Amniotic epithelial cell (primary cell): ENCODE measurements at regions not wholly inside any gene's neighbourhood (a gene's known extent, or its start where the extent isn't known, plus 50 kb on each side); places are given as distances from the start of the nearest gene placed in this dataset.
A peak's percentile ranks its signal among the peaks of the same experiment; 100 is the strongest.
"Not testable (repeated sequence)": the region's sequence is repeated elsewhere in the genome, so short reads cannot be mapped to it uniquely, and the experiment has no call there.

Source experiments
- DNase-seq: peaks from one replicate; pipeline ENCODE4 v3.0.0-alpha.2; 2010; ENCODE audit warnings: low read depth

DNA sequence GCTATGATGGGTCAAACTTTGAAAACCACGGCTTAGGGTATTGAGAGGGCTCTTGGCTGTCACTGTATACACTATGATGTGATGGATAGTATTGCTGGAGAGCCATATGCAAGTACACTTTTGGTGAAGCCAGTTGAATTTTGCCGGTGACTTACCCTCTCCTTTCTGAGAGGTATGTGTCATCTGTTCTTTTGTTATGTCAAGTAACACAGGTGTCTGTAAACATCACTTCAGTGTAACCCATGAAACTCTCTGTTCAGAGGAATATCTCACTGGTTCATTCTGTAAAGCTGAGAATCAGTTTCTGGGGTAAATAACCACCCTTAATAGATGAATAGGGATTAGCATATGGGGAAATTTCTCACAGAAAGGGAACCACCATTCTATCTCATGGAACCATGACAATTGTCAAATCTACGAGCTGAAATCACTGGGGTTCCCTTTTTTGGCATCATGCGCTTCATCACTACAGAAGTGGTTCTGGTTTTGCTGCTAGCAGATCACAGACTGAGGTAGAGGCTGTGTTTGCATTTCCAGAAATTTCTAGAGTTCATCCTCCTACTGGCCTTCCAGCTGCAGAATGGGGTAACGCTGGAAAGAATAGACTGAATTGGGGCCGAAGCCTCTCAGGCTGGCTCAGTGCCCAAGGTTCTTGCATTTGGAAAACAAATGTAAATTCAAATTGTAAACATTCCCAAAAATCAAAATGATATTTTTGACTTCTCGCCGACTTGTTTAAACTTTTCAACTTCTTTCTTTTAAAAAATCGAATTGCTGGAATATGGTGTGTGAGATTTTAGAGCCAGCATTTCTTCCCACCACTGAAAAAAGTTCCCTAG is 83.3 kb upstream of the CREB5 start:
- DNase-seq, result no peak

DNA sequence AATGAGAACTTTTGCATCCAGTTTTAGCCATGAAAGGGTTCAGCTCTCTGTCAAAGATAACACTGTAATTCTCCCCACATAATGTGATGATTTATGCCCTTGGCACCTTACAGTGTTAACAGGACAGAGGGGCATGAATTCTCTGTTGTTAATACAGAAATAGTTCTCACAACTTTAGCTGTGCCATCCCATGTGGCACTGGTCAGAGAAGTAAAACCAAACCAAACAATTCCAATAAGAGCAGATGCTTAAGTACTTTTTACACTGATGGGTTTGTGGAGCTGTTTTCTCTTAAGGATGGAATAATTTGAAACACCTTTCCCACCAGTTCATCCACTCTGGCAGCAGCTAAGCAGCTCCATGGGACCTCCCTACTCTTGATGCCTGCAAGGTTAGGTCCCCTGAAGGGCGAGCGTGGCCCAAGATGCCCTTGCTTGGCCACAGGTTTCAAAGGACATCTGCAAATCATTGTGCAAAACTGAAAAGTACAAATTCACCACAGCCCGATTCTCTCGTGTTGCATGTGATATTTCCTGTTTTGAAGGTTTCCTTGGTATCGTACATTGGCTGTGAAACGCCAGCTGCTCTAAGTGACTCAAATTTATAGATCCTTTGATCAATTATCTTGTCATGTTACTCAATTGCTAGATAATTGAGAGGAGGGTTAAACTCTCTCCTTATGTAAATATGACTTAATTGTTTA is 82.5 kb upstream of the CREB5 start:
- DNase-seq, result no peak

DNA sequence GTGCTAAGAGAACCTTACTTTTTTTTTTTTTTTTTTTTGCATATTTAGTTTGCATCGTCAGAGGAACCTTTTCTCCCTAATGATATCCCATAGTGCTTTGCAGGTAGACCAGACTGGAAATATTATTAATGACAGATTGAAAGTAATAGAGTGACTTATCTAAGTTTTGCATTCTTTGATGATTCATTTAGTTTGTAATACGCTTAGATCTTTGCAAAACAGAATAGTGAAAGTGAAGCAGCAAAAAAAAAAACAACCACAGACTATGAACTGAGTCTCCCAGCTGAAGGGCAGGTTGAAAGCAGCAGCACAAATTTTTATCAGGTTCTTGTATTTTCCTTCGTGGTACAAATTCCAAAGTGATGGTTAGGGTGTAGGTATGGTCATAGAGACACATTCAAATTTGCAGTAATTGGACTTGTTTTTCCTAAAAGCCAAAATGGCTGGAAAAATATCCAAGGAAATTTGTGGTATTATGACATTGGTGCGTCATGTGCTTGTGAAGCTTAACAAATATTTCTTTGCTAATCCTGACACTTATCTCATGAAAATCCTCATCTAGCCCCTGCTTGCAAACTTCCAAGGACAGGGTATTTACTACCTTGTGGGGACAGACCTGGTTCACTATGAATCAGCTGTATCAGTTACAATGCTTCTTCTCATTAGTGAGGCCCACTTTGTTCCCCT is 81.8 kb upstream of the CREB5 start:
- peak; percentile 53 for DNase-seq

DNA sequence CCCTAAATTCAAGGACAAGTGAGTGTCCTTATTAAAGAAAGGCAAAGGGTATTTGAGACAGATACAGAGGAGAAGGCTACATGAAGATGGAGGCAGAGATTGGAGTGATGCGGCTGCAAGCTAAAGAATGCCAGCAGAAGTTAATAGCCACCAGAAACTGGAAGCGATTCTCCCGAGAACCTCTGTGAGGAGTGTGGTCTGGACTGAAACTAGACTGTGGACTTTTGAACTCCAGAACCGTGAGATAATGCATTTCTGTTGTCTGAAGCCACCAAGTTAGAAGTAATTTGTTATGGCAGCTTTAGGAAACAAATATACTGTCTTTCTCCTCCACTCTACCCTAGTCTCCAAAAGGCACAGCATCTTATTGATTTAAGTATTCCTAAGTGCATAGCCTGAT is 80.3 kb upstream of the CREB5 start:
- no peak for DNase-seq

DNA sequence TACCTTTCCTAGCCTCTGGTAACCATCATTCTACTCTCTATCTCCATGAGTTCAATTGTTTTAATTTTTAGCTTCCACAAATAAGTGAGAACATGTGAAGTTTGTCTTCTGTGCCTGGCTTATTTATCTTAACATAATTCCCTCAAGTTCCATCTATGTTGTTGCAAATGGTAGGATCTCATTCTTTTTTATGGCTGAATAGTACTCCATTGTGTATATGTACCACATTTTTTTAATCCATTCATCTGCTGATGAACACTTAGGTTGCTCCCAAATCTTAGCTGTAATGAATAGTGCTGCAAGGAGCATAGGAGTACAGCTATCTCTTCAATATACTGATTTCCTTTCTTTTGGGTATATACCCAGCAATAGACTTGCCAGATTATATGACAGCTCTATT is 78.8 kb upstream of the CREB5 start:
- DNase-seq, result not testable (repeated sequence)

DNA sequence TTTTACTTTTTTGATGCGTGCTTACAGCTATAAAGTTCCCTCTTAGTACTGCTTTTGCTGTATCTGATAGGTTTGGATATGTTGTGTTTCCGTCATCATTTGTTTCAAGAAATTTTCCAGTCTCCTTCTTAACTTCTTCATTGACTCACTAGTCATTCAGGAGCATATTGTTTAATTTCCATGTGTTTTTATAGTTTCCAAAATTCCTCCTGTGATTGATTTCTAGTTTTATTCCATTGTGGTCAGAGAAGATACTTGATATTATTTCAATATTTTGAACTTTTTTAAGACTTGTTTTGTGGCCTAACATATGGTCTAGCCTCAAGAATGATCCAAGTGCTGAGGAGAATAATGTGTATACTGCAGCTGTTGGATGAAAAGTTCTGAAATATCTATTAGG is 75.5 kb upstream of the CREB5 start:
- DNase-seq, result no peak

DNA sequence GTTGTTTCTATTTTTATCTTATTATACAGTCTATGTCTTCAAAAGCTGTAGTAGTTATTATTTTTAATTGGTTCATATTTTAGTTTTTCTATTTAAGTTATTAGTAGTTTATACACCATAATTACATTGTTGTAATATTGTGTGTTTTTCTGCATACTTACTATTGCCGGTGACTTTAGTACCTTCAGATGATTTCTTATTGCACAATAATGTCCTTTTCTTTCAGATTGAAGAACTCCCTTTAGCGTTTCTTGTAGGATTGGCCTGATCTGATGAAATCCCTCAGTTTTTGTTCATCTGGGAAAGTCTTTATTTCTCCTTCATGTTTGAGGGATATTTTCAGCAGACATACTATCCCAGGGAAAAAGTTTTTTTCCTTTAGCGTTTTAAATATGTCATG is 74.3 kb upstream of the CREB5 start:
- no peak for DNase-seq

DNA sequence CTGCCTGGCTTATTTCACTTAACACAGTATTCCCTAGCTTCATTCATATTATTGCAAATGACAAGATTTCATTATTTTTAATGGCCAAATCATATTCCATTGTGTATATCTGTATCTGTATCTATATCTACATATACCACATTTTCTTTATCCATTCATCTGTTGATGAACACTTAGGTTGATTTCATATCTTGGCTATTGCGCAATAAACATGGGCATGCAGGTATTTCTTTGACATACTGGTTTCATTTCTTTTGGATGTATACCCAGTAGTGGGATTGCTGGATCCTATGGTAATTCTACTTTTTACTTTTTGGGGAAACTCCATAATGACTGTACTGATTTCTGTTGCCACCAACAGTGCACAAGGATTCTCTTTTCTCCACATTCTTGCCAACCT is 68.9 kb upstream of the CREB5 start:
- DNase-seq, result no peak

DNA sequence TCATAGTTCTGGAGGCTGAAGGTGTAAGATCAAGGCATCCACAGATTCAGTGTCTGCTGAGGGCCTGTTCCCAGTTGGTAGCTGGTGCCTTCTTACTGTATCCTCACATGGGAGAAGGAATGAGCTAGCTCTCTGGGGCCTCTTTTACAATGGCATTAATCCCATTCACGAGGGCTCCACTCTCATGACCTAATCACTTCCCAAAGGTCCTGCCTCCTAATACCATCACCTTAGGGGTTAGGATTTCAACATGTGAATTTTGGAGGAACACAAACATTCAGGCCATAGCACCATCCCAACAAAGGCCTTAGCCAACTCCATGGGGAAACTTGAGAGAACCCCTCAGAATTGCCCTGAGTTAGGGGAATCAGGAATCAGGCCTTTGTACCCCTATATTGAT is 66.1 kb upstream of the CREB5 start:
- DNase-seq, result no peak

DNA sequence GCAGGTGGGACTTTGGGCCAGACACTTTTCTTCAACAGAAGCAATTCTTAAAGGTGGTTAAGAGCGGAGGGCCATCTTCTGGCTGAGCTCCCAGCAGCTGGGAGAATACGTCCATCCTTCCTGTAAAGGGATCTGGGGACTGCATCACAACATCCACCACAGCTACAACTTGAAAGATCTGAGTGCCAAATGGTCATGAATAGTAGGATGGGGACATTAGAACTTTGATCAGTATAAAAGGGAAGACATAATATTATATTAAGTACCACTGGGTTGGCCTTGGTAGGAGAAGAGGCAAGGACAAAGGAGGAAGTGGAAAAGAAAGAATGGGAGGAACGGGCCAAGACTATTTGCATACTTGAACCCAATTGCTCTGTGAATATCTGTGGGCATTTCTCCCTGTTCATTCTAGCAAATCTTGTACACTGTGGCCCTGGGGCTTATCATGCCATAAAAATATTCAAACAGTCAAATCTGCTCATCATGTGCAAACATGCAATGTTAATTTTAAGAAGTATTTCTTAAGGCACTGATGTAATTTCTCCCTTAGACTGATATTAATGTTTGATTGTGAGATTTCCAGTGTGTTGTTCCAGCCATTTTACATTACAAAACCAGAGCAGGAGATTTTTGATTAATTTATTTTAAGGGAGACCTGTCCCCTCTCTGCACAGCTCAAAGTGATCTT is 65.5 kb upstream of the CREB5 start:
- DNase-seq, result peak; percentile 20

DNA sequence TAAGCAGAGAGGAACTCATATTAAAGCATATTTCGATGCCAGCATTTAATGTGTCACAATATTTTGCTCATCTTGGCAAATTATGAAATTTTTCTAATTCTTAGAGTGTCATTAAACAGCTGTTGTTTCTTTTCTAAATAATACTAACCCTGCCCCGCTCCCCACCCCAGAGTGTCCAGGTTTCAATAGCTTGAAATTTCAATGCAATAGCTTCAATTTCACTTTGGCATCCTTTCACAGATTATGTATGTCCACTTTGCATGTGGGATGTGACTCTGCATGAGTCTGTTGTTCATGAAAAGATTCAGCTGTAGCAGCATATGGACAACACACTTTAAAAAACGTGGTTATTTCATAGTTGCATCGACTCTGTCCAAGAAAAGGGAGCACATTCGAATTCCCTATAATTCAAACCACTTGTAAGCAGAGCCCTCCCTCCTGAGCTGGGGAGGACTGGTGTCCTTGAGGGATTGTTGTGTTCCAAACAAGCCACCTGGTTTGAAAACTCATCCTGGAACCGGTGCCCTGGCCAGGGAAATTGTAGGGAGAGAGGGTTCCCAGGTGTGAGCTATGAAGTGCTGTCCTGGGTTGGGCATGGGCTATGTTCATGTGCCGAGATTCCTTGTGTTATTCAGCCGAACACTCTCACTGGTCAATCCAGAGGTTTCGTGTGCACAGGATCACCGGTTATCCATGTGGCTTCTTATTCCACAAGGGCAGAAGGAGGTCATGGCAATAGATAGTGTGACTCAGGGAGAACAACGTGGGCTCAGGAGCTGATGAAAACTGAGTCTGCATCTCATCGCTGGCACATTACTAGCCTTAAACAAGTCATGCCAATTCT is 64.6 kb upstream of the CREB5 start:
- DNase-seq, result peak; percentile 31

DNA sequence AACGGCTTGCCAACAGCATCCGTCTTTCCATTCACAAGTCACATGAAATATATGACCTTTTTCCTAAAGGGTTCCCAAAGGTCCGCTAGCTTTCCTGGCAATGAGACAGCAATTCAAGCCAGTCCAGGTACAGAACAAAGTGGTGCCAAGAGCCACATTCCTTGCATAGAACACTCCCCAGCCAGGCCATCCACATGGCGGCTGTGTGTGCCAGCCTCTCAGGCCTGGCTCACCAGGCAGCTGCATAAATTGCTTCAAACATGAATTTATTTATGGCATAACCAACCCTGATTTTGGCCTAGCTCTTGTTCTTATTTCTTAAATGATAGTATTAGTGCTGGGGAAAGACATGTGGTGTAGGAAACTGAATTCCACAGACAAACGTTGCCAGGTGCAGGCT is 63.7 kb upstream of the CREB5 start:
- DNase-seq, result no peak

DNA sequence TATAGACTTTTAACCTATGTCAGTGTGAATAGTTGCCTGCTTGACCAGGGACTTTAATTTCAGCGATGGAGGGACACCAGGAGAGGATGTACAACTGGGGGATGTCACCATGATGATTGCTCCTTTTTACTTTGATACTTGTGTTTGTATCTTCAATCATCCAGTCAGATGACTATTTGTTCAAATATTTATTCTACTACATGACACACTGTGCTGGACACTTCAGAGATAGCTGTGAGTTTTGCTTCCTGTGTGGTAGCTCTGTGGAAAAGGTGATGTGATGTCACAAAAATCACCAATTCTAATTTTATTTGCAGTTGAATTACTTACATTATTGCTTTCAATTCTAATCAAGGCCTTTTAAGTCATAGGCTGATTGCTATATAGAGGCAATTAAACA is 62.7 kb upstream of the CREB5 start:
- no peak for DNase-seq

DNA sequence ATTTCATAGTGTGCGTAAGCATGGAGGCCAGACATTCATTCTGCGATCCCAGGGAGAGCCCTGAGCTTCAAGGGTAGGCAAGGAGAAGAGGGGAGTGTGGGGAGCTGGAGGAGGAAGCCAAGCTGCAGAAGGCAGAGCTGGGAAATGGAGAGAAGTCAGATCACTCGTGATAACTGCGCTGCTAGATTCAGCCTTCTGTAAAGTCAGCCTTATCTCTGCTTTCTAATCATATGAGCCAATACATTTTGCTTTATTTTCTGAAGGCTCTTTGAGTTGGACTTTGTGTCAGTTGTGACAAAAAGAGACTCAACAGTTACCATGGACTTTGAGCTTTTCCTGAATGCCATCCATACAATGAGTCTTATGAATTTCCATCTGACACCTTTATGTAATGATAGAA is 61.7 kb upstream of the CREB5 start:
- no peak for DNase-seq

DNA sequence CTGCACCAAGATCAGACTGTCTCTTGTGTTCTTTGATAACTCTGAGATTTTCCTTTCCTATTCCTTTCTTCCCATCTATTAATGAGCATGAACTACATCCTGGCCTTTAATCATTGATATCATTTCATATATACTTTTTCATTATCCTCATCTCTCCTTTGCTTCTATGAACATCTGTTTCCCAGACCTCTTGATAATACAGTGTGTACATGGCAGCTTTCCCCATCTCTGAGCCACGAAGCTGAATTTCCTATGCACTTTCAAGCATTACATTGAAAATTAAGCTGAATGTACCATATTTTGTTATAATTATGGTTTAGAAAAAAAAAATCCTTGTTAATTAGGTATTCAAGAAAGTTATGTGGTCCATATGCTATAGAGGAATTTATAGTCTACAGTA is 60.9 kb upstream of the CREB5 start:
- no peak for DNase-seq

DNA sequence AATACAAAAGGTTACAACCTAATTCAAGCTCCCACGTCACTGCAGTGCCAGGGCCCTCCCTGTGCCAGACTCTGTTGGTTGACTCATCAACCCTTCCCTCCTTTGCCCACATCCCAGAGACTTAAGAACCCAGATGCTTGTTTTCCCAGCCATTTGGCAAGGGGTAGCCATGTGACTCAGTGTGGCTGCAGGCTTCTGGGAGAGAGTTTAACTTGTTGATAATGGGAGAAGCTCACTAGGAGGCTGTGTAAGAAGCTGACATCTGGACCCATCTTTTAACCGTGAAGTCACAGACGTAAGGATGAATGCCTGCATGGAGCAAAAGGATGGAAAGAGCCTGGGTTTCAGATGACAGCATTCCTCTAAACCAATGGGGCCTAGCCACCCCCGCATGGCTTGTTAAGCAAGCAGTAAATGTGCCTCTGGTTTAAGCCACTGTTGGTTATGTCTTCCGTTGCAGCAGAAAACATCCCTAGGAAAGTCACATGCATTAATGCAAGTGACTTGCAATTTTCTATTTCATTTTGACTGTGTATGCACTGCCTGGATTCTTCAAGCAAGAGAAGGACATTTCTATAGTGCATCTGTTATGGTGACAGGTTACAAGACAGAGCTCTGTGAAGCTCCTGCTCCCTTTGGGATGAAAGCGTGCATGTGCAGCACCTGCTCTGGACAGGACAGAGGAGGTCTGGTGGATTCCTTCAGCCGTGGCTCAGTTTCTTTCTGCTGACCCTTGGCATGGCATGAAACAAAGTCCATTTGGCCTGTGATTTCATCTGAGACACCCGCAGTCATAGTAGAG is 57.5 kb upstream of the CREB5 start:
- DNase-seq, result peak; percentile 90

DNA sequence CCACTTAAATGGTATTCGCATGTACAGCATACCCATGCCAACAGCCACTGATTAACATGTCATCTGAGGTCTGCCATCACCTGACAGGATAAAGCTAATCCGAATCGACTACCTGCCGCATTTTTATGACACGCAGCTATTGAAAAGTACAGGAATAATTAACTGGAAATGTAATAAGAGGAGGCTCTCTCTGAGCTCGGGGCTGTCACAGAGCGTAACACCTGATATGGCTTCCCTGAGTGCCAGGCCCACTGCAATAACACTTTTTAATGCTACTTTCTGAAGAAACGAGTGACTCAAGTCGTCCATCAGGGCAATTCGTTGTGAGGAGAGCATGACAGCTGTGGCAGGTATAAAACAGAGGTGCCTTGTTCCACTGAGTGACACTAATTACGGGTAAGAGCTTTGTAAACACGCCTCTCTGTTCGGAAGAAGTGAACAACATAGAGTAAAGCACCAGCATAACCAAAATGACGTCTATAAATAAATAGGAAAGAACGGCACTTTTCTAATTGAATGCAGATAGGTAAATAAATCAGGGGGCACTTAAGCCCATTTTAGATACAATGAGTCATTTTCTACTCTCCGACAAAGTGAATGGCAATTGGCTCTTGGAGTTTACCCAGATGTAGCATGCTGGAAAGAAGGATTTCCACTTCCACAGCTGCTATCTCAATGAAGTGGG is 56.5 kb upstream of the CREB5 start:
- DNase-seq, result no peak

DNA sequence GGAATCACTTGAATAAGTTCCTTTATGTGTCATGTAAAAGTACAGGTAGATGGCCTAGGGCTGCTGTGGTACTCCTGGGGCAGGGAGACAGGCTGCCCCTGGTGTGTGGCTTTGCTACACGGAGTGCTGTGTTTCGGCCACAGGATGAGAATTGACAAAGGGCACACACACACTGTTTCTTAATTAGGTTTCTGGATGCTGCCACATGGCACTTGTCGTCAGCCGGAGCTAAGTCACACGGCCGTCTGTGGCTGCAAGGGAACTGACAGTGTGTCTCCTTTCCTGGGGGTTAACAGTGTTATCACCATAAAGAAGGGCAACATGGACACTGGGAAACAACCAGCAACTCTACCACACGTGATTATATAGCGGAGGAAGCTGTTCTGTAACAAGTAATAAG is 55.7 kb upstream of the CREB5 start:
- DNase-seq, result no peak

DNA sequence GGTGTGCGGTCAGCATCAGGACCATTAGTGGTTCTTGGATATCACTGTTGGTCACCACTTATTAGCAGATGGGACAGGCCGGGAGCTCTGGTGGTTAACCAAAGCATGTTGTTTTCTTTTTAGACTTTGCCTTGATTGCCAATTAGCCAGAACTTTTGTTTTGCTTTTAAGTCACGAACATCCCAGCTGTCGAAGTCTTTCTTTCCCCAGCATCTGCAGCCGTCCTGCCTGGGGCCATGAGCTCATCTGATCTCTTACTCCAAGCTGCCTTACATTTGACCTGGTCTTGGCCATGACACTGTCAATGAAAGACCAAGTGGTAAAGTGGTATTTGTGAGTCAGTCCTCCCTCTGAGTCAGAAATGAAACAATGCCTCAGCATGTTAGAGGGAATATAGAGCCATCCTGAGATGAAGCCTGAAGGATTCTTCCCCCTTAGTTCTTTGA is 53.9 kb upstream of the CREB5 start:
- DNase-seq, result peak; percentile 88

DNA sequence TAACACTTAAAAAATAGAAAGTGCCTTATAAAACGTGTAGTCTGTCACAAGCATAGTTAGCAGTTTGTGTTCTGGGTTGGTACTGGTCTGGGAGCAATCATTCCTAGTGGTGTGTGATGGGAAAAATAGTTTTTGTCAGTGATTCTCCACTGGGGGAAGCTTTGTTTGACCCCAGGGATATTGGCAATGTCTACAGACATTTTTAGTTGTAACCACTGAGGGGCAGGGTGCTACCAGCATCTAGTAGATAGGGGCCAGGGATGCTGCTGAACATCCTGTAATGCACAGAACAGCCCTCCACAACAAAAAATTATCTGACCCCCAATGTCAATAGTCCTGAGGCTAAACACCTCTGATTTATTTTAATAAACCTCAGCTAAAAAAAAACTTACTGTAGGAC is 51.6 kb upstream of the CREB5 start:
- no peak for DNase-seq
